ENCODE measurements at regions not wholly inside any gene's neighbourhood (a gene's known extent, or its start where the extent isn't known, plus 50 kb on each side); places are given as distances from the start of the nearest gene placed in this dataset.

DNA sequence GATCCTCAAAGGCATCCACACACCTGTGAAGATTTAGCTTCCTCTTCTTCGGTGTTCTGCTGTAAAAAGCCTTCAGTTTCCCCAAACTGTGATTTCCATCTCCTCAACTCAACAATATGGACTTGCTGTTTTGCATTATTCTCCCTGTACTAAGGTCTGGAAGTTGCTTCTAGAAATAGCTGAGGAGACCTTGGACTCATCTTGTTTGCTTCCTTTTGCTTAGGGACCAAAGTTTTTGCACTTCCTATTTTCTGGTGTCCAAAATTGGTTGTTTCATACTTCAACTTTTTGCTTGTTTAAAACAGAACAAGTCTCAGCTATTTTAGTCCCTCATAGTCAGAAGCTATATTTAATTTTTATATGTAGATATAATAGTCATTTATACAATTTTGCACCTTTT, 201.9 kb upstream of the COPS8 start:
- TF ChIP-seq FOXP1 (CRISPR knock-in tag; IDR thresholded peaks at IDR 0.05; ENCODE audit: borderline replicate concordance), result no peak
- no peak for TF ChIP-seq ELF4 (CRISPR knock-in tag; IDR thresholded peaks at IDR 0.05; ENCODE audit: low read depth)
- no peak for TF ChIP-seq HMGXB4 (CRISPR knock-in tag; IDR thresholded peaks at IDR 0.05)
- TF ChIP-seq, protein P1, sequence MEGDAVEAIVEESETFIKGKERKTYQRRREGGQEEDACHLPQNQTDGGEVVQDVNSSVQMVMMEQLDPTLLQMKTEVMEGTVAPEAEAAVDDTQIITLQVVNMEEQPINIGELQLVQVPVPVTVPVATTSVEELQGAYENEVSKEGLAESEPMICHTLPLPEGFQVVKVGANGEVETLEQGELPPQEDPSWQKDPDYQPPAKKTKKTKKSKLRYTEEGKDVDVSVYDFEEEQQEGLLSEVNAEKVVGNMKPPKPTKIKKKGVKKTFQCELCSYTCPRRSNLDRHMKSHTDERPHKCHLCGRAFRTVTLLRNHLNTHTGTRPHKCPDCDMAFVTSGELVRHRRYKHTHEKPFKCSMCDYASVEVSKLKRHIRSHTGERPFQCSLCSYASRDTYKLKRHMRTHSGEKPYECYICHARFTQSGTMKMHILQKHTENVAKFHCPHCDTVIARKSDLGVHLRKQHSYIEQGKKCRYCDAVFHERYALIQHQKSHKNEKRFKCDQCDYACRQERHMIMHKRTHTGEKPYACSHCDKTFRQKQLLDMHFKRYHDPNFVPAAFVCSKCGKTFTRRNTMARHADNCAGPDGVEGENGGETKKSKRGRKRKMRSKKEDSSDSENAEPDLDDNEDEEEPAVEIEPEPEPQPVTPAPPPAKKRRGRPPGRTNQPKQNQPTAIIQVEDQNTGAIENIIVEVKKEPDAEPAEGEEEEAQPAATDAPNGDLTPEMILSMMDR (IDR thresholded peaks at IDR 0.05), result no peak
- TF ChIP-seq, protein P2, sequence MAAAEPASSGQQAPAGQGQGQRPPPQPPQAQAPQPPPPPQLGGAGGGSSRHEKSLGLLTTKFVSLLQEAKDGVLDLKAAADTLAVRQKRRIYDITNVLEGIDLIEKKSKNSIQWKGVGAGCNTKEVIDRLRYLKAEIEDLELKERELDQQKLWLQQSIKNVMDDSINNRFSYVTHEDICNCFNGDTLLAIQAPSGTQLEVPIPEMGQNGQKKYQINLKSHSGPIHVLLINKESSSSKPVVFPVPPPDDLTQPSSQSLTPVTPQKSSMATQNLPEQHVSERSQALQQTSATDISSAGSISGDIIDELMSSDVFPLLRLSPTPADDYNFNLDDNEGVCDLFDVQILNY (CRISPR knock-in tag; IDR thresholded peaks at IDR 0.05), result no peak
- no peak for TF ChIP-seq JUN (CRISPR knock-in tag; IDR thresholded peaks at IDR 0.05)
- no peak for TF ChIP-seq ATF6 (CRISPR knock-in tag; IDR thresholded peaks at IDR 0.05)
- TF ChIP-seq ETV6 (CRISPR knock-in tag; IDR thresholded peaks at IDR 0.05), result no peak
- TF ChIP-seq, protein P3, sequence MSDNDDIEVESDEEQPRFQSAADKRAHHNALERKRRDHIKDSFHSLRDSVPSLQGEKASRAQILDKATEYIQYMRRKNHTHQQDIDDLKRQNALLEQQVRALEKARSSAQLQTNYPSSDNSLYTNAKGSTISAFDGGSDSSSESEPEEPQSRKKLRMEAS (CRISPR knock-in tag; IDR thresholded peaks at IDR 0.05), result no peak
- TF ChIP-seq USF1 (CRISPR knock-in tag; IDR thresholded peaks at IDR 0.05), result no peak
